Karpas-422 (cell line): ENCODE measurements at regions not wholly inside any gene's neighbourhood (a gene's known extent, or its start where the extent isn't known, plus 50 kb on each side); places are given as distances from the start of the nearest gene placed in this dataset.
"Not testable (repeated sequence)": the region's sequence is repeated elsewhere in the genome, so short reads cannot be mapped to it uniquely, and the experiment has no call there.

Source experiments
- DNase-seq: peaks from one replicate; pipeline ENCODE4 v3.0.0-alpha.2; 2015
- H2AFZ ChIP-seq: fragments of 200-600 bp; sonication (generic); 2 replicates; pipeline ENCODE4 v1.6.1; 2014; ENCODE audit warnings: antibody characterized with exemption, low read length, mixed read lengths
- H3K27ac ChIP-seq: fragments of 200-600 bp; sonication (generic); 2 replicates; pipeline ENCODE4 v1.5.1; 2014; ENCODE audit warnings: mild to moderate bottlenecking, low read length, moderate library complexity
- H3K27me3 ChIP-seq: fragments of 200-600 bp; sonication (generic); 2 replicates; pipeline ENCODE4 v1.6.1; 2014; ENCODE audit warnings: low read length, mixed read lengths
- H3K36me3 ChIP-seq: fragments of 200-600 bp; sonication (generic); 2 replicates; pipeline ENCODE4 v1.6.1; 2014; ENCODE audit warnings: low read length, mixed read lengths; ENCODE audit not compliant: insufficient read depth
- H3K4me1 ChIP-seq: fragments of 200-600 bp; sonication (generic); 2 replicates; pipeline ENCODE4 v1.6.1; 2014; ENCODE audit warnings: mild to moderate bottlenecking, low read length, mixed read lengths
- H3K4me2 ChIP-seq: fragments of 200-600 bp; sonication (generic); 2 replicates; pipeline ENCODE4 v1.6.1; 2014; ENCODE audit warnings: low read length, low read depth, mild to moderate bottlenecking; ENCODE audit not compliant: poor library complexity, severe bottlenecking
- H3K4me3 ChIP-seq: fragments of 200-600 bp; sonication (generic); 2 replicates; pipeline ENCODE4 v1.5.1; 2014; ENCODE audit warnings: mild to moderate bottlenecking, antibody characterized with exemption, low read length, mixed read lengths
- H3K79me2 ChIP-seq: fragments of 200-600 bp; sonication (generic); 2 replicates; pipeline ENCODE4 v1.6.1; 2014; ENCODE audit warnings: mild to moderate bottlenecking, low read length, mixed read lengths
- H3K9ac ChIP-seq: fragments of 200-600 bp; sonication (generic); 2 replicates; pipeline ENCODE4 v1.6.0; 2014; ENCODE audit warnings: low read length
- H3K9me2 ChIP-seq: fragments of 200-600 bp; sonication (generic), shearing (Covaris generic); replicated peaks from 2 replicates; pipeline ENCODE4 v1.6.0; 2014; ENCODE audit warnings: mild to moderate bottlenecking, low read length, moderate library complexity; ENCODE audit not compliant: insufficient read depth
- H3K9me3 ChIP-seq: fragments of 300-700, 200-600 bp; sonication (generic); 2 replicates; pipeline ENCODE4 v1.6.1; 2014; ENCODE audit warnings: low read length, mixed read lengths
- H4K20me1 ChIP-seq: fragments of 200-600 bp; sonication (generic); 2 replicates; pipeline ENCODE4 v1.6.1; 2014; ENCODE audit warnings: mild to moderate bottlenecking, antibody characterized with exemption, low read length, low read depth; ENCODE audit not compliant: insufficient read depth

DNA sequence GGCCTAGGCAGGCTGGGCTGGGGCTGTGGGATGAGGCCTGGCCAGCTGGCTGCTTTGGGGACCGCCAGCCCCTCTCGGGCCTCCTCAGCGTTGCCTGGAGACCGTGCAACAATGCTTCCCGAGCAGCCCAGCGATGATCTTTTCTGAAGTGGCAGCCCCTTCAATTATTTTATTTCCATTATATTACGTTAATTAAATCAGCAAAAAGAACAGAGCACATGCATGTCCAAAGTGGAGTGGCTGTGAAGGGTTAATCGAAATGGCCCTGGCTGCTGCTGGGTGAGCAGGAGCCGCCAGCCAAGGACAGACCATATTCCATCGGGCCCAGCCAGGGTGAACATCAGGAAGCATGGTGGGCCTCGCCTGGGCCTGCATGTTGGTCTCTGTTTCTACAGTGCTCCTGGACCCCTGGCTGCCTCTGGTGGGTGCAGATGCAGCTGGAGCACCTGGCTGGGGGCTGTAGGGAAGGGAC, 245.5 kb downstream of the MYCN start:
- H3K27me3 ChIP-seq: no peaks in the 10 kb centered on the region
- no peak overlapping the region for H3K4me2 ChIP-seq
- H4K20me1 ChIP-seq: no peaks in the 10 kb centered on the region
- no peak overlapping the region for H2AFZ ChIP-seq
- no peaks in the 10 kb centered on the region for H3K9me2 ChIP-seq
- H3K36me3 ChIP-seq: no peaks in the 10 kb centered on the region
- DNase-seq: no peak
- H3K4me1 ChIP-seq: no peaks in the 10 kb centered on the region
- no peak overlapping the region for H3K4me3 ChIP-seq
- no peaks in the 10 kb centered on the region for H3K9me3 ChIP-seq
- H3K79me2 ChIP-seq: no peaks in the 10 kb centered on the region
- no peak overlapping the region for H3K9ac ChIP-seq
- H3K27ac ChIP-seq: no peak overlapping the region

DNA sequence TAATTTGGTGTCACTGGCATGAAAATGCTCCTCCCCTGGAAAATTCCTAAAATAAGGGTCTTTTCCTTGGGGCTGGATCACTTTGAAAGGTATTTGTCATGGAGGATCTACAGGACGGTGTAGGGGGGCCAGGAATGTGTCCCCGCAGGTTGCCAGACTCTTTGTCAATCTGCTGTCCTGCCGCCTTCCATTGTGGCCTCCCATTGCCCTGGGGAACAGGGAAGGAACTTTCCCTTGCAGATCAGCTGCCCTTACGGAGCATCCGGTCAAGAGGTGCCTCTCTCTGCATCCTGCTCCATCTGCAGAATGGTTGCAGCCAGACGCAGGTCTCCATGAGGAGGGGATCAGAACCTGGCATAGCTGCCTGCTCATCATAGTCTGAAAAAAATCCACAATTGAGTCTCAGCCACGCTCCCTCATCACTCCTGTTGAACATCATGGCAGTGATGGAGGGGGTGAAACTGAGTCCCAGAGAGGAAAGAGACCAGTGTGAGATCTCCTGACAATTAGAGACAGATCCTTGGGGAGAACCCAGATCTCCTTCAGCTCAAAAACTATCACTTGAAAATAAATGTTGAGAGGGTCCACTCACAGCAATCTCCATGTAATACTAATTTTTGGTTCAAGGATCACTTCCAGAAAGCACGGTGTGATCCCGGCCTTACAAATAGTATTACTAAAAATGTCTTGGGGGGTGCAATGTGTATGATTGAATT, 244.8 kb downstream of the MYCN start:
- Histone ChIP-seq H3K9me3 (no peaks in the 10 kb centered on the region), H4K20me1 (no peaks in the 10 kb centered on the region), H3K9me2 (no peaks in the 10 kb centered on the region), H3K4me3 (no peak overlapping the region), H2AFZ (no peak overlapping the region), H3K9ac (no peak overlapping the region), H3K27me3 (no peaks in the 10 kb centered on the region), H3K79me2 (no peaks in the 10 kb centered on the region), H3K36me3 (no peaks in the 10 kb centered on the region), H3K4me2 (no peak overlapping the region), H3K4me1 (no peaks in the 10 kb centered on the region), H3K27ac (no peak overlapping the region)
- no peak for DNase-seq

DNA sequence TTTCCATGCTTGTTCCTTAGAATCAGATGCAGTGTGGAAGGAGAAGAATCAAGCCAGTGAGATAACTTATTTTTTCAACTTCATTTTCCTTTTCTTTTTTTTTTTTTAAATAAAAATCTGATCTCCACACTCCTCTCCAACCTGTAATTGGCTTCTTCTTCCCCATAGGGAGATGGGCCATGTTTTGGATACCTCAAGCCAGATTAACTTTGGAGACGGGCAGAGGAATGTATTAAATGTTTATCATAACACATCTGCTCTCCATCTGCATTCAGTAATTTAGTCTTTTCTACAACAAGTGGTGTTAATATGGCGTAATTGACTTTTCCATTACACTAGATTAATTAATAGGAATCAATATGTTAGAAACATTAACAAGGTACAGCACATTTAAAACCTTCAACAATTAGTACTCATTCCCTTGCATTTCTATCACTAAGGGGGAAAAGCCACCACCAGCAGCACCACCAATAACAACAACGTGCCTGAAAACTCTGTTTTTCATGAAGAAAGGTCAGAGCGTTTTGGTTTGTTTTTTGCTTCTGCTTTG, 244.1 kb downstream of the MYCN start:
- Histone ChIP-seq H2AFZ (no peak overlapping the region), H3K4me2 (no peak overlapping the region), H3K4me3 (no peak overlapping the region), H3K79me2 (no peaks in the 10 kb centered on the region), H3K4me1 (no peaks in the 10 kb centered on the region), H3K27me3 (no peaks in the 10 kb centered on the region), H3K36me3 (no peaks in the 10 kb centered on the region), H3K27ac (no peak overlapping the region), H3K9me3 (no peaks in the 10 kb centered on the region), H3K9me2 (no peaks in the 10 kb centered on the region), H3K9ac (no peak overlapping the region), H4K20me1 (no peaks in the 10 kb centered on the region)
- no peak for DNase-seq

DNA sequence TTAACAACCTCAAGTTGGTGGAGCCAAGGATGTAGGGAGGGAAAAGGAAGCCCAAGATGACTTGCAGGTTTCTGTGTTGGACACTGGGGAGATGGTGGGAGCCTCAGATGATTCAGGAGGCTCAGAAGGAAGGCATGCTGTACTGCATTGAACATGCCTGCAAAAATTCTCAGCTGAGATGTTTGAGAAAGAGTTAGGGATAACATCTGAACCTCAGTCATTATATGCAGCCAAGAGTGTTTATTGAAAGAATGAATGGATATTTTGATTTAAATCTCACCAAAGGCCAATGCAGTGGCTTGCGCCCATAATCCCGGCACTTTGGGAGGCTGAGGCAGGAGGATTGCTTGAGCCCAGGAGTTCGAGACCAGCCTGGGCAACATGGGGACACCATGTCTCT, 243.0 kb downstream of the MYCN start:
- no peaks in the 10 kb centered on the region for H4K20me1 ChIP-seq
- H3K4me1 ChIP-seq: no peaks in the 10 kb centered on the region
- no peaks in the 10 kb centered on the region for H3K79me2 ChIP-seq
- H3K27ac ChIP-seq: no peak overlapping the region
- no peaks in the 10 kb centered on the region for H3K9me2 ChIP-seq
- H3K27me3 ChIP-seq: no peaks in the 10 kb centered on the region
- no peak overlapping the region for H3K4me3 ChIP-seq
- H2AFZ ChIP-seq: no peak overlapping the region
- H3K9ac ChIP-seq: no peak overlapping the region
- DNase-seq: no peak
- no peak overlapping the region for H3K4me2 ChIP-seq
- H3K36me3 ChIP-seq: no peaks in the 10 kb centered on the region
- no peaks in the 10 kb centered on the region for H3K9me3 ChIP-seq

DNA sequence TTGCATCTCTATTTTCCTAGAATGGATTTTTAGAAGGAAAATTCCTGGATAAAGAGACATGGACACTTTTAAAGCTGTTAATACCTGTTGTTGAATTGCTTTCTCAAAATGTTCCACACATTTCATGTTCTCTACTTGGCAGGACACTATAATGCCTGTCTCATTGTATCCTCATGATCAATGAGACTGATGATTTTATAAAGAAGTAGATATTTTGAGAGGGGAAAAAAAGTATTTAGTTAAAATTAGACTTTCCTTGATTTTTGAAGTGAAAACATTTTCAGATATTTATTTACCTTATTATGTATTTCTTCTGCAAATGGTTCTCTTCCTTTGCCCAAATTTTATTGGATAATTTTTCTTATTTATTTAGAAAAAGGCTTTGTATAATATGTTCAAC, 242.5 kb downstream of the MYCN start:
- Histone ChIP-seq H3K4me1 (no peaks in the 10 kb centered on the region), H3K36me3 (no peaks in the 10 kb centered on the region), H4K20me1 (no peaks in the 10 kb centered on the region), H3K79me2 (no peaks in the 10 kb centered on the region), H3K27ac (no peak overlapping the region), H3K4me2 (no peak overlapping the region), H3K9me3 (no peaks in the 10 kb centered on the region), H3K9me2 (no peaks in the 10 kb centered on the region), H3K9ac (no peak overlapping the region), H2AFZ (no peak overlapping the region), H3K4me3 (no peak overlapping the region), H3K27me3 (no peaks in the 10 kb centered on the region)
- DNase-seq: no peak

DNA sequence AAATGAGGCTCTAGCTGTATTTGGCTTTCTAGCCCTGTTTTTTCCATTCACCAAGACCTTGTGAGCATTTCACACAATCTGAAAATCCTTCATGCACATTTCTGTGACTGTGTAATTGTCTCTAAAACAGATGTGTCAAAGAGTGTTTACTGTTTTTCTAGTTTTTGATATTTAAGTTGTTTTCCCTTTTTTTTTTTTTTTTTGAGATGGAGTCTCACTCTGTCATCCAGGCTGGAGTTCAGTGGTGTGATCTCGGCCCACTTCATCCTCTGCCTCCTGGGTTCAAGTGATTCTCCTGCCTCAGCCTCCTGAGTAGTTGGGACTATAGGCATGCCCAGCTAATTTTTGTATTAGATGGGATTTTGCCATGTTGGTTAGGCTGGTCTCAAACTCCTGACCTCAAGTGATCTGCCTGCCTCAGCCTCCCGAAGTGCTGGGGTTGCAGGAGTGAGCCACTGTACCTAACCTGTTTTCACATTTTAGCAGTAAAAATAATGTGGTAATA, 242.0 kb downstream of the MYCN start:
- not testable (repeated sequence) for H3K79me2 ChIP-seq, H3K27me3 ChIP-seq, H2AFZ ChIP-seq, DNase-seq, H3K27ac ChIP-seq, H3K9me2 ChIP-seq, H3K9ac ChIP-seq, H3K4me1 ChIP-seq, H3K4me2 ChIP-seq, H3K4me3 ChIP-seq, H4K20me1 ChIP-seq, H3K36me3 ChIP-seq, H3K9me3 ChIP-seq

DNA sequence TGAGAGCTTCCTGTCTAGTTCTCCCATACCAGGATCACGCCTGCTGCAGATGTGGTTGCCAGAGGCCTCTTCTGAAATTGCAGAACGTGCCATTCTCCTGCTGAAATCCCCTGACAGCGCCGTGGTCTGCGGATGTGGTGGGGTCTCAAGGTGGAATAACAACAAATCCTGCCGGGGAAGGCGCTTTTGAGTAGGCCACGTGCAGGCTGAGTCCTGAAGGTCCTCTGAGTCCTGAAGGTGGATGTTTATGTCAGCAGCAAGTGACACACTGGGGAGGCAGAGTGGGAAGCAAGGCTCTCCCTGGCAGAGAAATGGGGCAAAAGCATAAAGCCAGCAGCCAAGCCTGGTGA, 241.4 kb downstream of the MYCN start:
- no peak overlapping the region for H3K4me2 ChIP-seq
- H3K79me2 ChIP-seq: no peaks in the 10 kb centered on the region
- no peak overlapping the region for H3K27ac ChIP-seq
- no peaks in the 10 kb centered on the region for H3K27me3 ChIP-seq
- no peaks in the 10 kb centered on the region for H3K4me1 ChIP-seq
- no peak overlapping the region for H3K4me3 ChIP-seq
- H3K9me2 ChIP-seq: no peaks in the 10 kb centered on the region
- H3K9ac ChIP-seq: no peak overlapping the region
- no peak for DNase-seq
- no peaks in the 10 kb centered on the region for H3K9me3 ChIP-seq
- H2AFZ ChIP-seq: no peak overlapping the region
- no peaks in the 10 kb centered on the region for H3K36me3 ChIP-seq
- H4K20me1 ChIP-seq: no peaks in the 10 kb centered on the region

DNA sequence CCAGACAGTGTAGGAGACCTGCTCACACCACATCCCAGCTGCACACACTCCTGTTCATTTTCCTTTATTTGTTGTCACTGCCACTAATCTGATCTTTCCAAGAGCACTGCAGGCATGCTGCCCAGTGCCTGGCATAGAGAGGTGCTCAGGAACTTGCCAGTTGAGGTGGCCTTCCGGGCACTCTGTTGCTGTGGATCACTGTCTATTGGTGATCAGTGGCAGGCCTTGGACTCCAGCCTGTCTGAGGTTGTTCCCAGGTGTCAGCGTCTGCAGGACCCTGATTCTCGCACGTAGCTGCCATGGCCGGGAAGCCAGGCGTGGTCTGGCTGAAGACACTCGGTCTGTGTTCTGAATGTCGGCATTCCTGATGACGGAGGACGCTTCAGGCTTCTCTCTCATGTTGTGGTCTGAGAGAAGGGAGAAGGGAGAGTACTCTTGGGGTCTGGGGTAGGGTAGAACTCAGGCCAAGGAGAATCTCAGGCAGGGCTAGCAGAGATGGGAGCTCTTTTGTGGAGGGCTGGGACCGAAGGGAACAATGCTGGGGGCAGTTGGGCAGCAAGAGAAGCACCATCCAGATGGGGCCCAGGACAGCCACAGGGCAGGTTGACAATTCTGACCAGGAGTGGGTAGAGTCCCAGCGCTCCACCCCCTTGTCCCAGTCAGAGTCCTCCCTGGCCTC, 240.9 kb downstream of the MYCN start:
- Histone ChIP-seq H3K36me3 (no peaks in the 10 kb centered on the region), H3K4me1 (no peaks in the 10 kb centered on the region), H3K79me2 (no peaks in the 10 kb centered on the region), H3K9me3 (no peaks in the 10 kb centered on the region), H4K20me1 (no peaks in the 10 kb centered on the region), H3K4me2 (no peak overlapping the region), H3K27ac (no peak overlapping the region), H3K9ac (no peak overlapping the region), H3K27me3 (no peaks in the 10 kb centered on the region), H2AFZ (no peak overlapping the region), H3K4me3 (no peak overlapping the region), H3K9me2 (no peaks in the 10 kb centered on the region)
- DNase-seq: no peak
